CD4-positive, alpha-beta T cell treated with Interferon alpha-2 for 1 hour (primary cell): ENCODE measurements at regions not wholly inside any gene's neighbourhood (a gene's known extent, or its start where the extent isn't known, plus 50 kb on each side); places are given as distances from the start of the nearest gene placed in this dataset.
A peak's percentile ranks its signal among the peaks of the same experiment; 100 is the strongest.
"Not testable (repeated sequence)": the region's sequence is repeated elsewhere in the genome, so short reads cannot be mapped to it uniquely, and the experiment has no call there.

Experiments used
- DNase-seq, 2 donors: peaks; one replicate each; pipeline ENCODE4 v3.0.0-alpha.2; 2020 to 2022

- DNase-seq = no peak
Measured at GRCh38 chr12:76666290-76666835, 97.6 kb upstream of the ZDHHC17 start.

GRCh38 chr12:76669981-76670380 lies 93.9 kb upstream of the ZDHHC17 start:
- DNase-seq = no peak

GRCh38 chr12:76670776-76671175 lies 93.1 kb upstream of the ZDHHC17 start:
- no peak for DNase-seq

GRCh38 chr12:76674669-76675315 lies 89.1 kb upstream of the ZDHHC17 start:
- DNase-seq = no peak

- not testable (repeated sequence) for DNase-seq
Measured at GRCh38 chr12:76676261-76676660, 87.7 kb upstream of the ZDHHC17 start.

GRCh38 chr12:76678992-76679391 lies 84.9 kb upstream of the ZDHHC17 start:
- DNase-seq = no peak

GRCh38 chr12:76679778-76680177 lies 84.1 kb upstream of the ZDHHC17 start:
- DNase-seq = no peak

GRCh38 chr12:76680940-76681339 lies 83.0 kb upstream of the ZDHHC17 start:
- DNase-seq = no peak

- no peak for DNase-seq
Measured at GRCh38 chr12:76685246-76685678, 78.7 kb upstream of the ZDHHC17 start.

- no peak for DNase-seq
Measured at GRCh38 chr12:76687981-76688380, 75.9 kb upstream of the ZDHHC17 start.

- DNase-seq = peak in 1 of 2 donors; percentile 10
Measured at GRCh38 chr12:76688631-76689030, 75.3 kb upstream of the ZDHHC17 start.

GRCh38 chr12:76690921-76691700 lies 72.8 kb upstream of the ZDHHC17 start:
- DNase-seq = no peak

- no peak for DNase-seq
Measured at GRCh38 chr12:76692846-76693245, 71.1 kb upstream of the ZDHHC17 start.

GRCh38 chr12:76694369-76694768 lies 69.5 kb upstream of the ZDHHC17 start:
- DNase-seq = no peak

GRCh38 chr12:76696186-76696585 lies 67.7 kb upstream of the ZDHHC17 start:
- no peak for DNase-seq

GRCh38 chr12:76697849-76698248 lies 66.1 kb upstream of the ZDHHC17 start:
- DNase-seq = no peak

GRCh38 chr12:76698316-76698715 lies 65.6 kb upstream of the ZDHHC17 start:
- no peak for DNase-seq

- DNase-seq = no peak
Measured at GRCh38 chr12:76698966-76699365, 64.9 kb upstream of the ZDHHC17 start.

GRCh38 chr12:76701690-76702089 lies 62.2 kb upstream of the ZDHHC17 start:
- DNase-seq = no peak

GRCh38 chr12:76702946-76703345 lies 61.0 kb upstream of the ZDHHC17 start:
- DNase-seq = no peak

GRCh38 chr12:76704693-76705092 lies 59.2 kb upstream of the ZDHHC17 start:
- DNase-seq = no peak

GRCh38 chr12:76706101-76706500 lies 57.8 kb upstream of the ZDHHC17 start:
- no peak for DNase-seq

GRCh38 chr12:76706761-76707160 lies 57.2 kb upstream of the ZDHHC17 start:
- DNase-seq = no peak

- no peak for DNase-seq
Measured at GRCh38 chr12:76707772-76708171, 56.1 kb upstream of the ZDHHC17 start.
